NCI-H748 (cell line): ENCODE measurements at regions not wholly inside any gene's neighbourhood (a gene's known extent, or its start where the extent isn't known, plus 50 kb on each side); places are given as distances from the start of the nearest gene placed in this dataset.
A peak's percentile ranks its signal among the peaks of the same experiment; 100 is the strongest.
"Not testable (repeated sequence)": the region's sequence is repeated elsewhere in the genome, so short reads cannot be mapped to it uniquely, and the experiment has no call there.

Experiments used
- DNase-seq: peaks from one replicate; lab custom pipeline; 2025; ENCODE audit not compliant: unreplicated experiment; lab: John Stamatoyannopoulos, UW

GRCh38 chr5:100249884-100250269, 285.3 kb upstream of the FAM174A start:
- no peak for DNase-seq

- no peak for DNase-seq
Measured at GRCh38 chr5:100249211-100249883, 285.8 kb upstream of the FAM174A start.

- peak; percentile 24 for DNase-seq
Measured at GRCh38 chr5:100232736-100233135, 302.4 kb upstream of the FAM174A start.

GRCh38 chr5:100188778-100189177, 346.4 kb upstream of the FAM174A start:
- no peak for DNase-seq

- no peak for DNase-seq
Measured at GRCh38 chr5:100188339-100188738, 346.8 kb upstream of the FAM174A start.

- no peak for DNase-seq
Measured at GRCh38 chr5:100186181-100186580, 349.0 kb upstream of the FAM174A start.

GRCh38 chr5:100182402-100182801, 352.8 kb upstream of the FAM174A start:
- no peak for DNase-seq

GRCh38 chr5:100175346-100175745, 359.8 kb upstream of the FAM174A start:
- DNase-seq, result no peak

GRCh38 chr5:100165309-100165708, 369.9 kb upstream of the FAM174A start:
- DNase-seq, result no peak

- DNase-seq, result no peak
Measured at GRCh38 chr5:100161868-100162267, 373.3 kb upstream of the FAM174A start.

GRCh38 chr5:100157066-100157465, 378.1 kb upstream of the FAM174A start:
- DNase-seq, result no peak

- DNase-seq, result no peak
Measured at GRCh38 chr5:100148239-100148638, 386.9 kb upstream of the FAM174A start.

- no peak for DNase-seq
Measured at GRCh38 chr5:100142607-100143006, 392.6 kb upstream of the FAM174A start.

- no peak for DNase-seq
Measured at GRCh38 chr5:100131161-100131560, 404.0 kb upstream of the FAM174A start.

GRCh38 chr5:100130307-100130706, 404.9 kb upstream of the FAM174A start:
- peak; percentile 29 for DNase-seq

- DNase-seq, result no peak
Measured at GRCh38 chr5:100119903-100120302, 415.3 kb upstream of the FAM174A start.

GRCh38 chr5:100110497-100110896, 424.7 kb upstream of the FAM174A start:
- DNase-seq, result no peak

GRCh38 chr5:100108883-100109282, 426.3 kb upstream of the FAM174A start:
- no peak for DNase-seq

GRCh38 chr5:100103592-100104119, 431.5 kb upstream of the FAM174A start:
- not testable (repeated sequence) for DNase-seq

- DNase-seq, result not testable (repeated sequence)
Measured at GRCh38 chr5:100101466-100101865, 433.7 kb upstream of the FAM174A start.

- DNase-seq, result not testable (repeated sequence)
Measured at GRCh38 chr5:100096328-100096727, 438.8 kb upstream of the FAM174A start.

GRCh38 chr5:100080703-100081102, 454.5 kb upstream of the FAM174A start:
- not testable (repeated sequence) for DNase-seq

- not testable (repeated sequence) for DNase-seq
Measured at GRCh38 chr5:100079163-100079562, 456.0 kb upstream of the FAM174A start.
